SIG-M5 treated with dmso at 0.1 percent for 504 hours (cell line): ENCODE measurements at regions not wholly inside any gene's neighbourhood (a gene's known extent, or its start where the extent isn't known, plus 50 kb on each side); places are given as distances from the start of the nearest gene placed in this dataset.
"Not testable (repeated sequence)": the region's sequence is repeated elsewhere in the genome, so short reads cannot be mapped to it uniquely, and the experiment has no call there.

Source experiments
- DNase-seq: peaks from one replicate; lab custom pipeline; 2025; ENCODE audit not compliant: unreplicated experiment; lab: John Stamatoyannopoulos, UW

DNA sequence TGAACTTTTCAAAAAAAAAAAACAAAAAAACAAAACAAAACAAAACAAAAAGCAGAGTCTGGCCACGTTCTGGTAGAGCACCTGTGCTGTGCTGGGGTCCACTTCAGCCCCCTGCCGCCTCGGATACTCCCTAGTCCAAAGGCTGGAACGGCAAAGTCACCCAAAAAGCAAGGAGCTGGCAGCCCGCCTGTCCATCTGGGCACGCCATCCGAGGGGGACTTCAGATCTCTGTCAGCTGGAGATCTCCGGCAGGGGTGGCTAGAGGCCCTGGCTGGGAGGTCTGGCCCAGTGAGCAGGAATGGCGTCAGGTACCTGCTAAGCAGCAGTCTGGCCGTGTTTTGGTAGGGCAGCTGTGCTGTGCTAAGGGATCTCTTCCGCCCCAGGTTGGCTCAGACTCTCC lies 152.3 kb upstream of the ZNF516 start:
- DNase-seq = no peak

DNA sequence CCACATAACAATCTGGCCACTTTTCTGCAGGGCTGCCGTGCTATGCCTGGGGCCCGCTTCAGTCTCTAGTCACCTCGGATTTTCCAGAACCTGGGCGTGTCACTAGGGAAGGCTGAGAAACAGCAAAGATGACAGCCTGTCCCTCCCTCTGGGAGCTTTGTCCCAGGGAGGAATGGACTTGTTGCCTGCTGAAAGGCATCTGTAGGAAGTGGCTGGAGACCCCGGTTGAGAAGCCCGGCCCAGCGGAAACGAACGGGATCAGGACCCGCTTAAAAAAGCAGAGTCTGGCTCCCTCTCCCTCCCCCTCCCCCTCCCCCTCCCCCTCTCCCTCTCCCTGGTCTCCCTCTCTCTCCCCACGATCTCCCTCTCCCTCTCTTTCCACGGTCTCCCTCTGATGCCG lies 149.5 kb upstream of the ZNF516 start:
- DNase-seq = no peak

DNA sequence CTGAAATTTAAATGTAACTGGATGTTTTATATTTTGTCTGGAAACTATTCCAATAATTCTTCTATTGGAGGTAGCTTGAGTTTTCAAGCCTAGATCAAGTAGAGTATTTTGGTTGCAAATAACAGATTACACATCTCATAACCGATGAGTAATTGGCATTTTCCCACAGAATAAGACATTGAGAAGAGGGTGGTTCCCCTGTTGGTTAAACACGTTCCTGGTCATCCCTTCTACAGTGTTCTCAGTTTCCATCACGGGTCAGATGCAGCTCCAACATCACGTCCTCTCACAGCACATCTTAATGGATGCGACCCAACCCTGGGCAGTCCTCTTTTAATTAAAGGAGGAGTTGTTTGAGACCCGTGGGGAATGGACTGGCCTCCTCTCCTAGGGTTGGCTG lies 149.0 kb upstream of the ZNF516 start:
- DNase-seq = no peak

DNA sequence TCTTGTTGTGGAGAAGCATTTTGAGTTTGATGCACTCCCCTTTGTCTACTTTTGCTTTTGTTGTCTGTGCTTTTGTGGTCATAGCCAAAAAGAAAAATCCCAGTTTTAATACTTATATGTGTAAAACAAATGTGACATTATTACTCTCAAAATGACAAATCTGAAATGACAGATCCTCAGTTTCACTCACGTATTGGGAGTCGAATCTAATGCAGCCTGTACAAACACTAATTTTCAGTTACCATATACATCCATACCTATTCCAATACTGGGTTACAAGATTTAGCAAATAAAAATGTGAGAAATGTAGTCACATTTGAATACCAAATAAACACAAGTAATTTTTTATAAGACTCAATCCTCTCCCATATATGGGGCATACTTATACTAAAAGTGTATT lies 148.2 kb upstream of the ZNF516 start:
- no peak for DNase-seq

DNA sequence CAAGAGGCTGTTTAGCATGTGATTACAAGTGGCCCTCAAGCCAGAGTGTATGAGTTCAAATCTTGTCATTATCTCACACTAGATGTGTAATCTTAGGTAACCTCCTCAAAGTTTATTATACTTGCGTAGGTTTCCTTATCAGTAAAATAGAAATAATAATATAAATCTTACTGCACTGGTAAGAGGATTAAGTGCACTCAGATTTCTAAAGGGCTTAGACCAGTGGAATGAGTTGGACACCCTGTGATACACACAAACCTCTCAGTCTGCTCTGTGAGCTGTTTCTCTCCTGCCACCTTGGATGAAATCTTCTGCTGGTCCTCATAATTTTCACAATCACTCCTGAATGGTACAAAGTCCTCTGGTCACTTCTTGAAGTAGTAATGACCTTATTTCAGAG lies 145.4 kb upstream of the ZNF516 start:
- DNase-seq = no peak

DNA sequence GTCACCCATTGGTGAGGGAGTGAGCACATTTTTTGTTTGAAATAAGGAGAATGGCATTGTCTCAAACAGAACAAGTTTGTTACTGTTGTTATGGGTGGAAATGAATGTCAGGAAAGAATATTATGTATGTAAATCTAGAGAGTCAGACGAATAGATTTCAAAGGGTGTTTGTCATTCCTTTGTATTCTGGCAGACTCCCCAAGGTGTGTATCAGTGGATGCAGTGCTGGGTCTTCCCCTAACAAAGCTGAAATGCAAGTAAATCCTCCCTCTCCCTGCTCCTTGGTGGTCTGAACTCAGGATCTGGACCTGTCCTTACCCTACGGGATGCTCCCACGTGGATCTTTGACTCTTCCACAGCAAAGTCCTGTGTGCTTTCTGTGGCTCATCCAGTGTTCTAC lies 139.5 kb upstream of the ZNF516 start:
- DNase-seq = no peak

DNA sequence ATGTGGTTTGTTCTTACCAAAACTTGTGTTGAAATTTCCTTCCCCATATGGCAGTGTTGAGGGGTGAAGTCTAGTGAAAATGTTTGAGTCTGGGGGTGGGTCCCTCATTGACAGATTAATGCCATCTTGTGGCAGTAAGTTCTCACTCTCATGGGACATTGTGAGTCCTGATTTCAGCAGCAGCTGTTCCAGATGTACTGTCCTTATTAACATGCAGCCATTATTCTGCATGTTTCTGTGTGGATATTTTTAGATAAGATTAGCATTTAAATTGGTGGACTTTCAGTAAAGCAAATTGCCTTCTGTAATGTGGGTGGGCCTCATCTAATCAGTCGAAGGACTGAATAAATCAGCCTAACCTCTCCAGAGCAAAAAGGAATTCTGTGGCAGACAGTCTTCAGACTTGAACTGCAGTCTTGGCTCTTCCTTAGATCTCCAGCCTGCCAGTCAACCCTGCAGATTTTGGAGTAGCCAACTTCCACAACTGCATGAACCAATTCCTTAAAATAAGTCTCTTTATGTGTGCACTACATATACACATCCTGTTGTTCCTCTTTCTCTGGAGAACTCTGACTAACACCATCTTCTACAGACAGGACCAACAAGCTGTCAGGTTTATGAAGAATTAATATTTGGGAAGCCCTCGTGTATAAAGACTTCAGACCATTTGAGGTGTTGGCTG lies 138.7 kb upstream of the ZNF516 start:
- DNase-seq = peak; percentile 40

DNA sequence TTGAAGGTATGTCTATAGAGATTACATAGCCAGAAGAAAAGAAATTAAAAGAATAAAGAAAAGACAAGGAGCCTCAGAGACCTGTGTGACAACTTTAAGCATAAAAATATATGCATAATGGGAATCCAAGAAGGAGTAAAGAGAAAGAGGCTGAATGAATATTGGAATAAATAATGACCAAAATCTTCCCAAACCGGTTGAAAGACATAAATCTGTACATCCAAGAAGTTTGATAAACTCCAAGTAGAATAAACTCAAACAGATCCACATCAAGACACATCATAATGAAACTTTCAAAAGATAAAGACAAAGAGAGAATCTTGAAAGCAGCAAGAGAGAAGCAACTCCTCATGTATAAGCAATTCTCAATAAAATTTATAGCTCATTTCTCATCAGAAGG lies 132.4 kb upstream of the ZNF516 start:
- DNase-seq = no peak

DNA sequence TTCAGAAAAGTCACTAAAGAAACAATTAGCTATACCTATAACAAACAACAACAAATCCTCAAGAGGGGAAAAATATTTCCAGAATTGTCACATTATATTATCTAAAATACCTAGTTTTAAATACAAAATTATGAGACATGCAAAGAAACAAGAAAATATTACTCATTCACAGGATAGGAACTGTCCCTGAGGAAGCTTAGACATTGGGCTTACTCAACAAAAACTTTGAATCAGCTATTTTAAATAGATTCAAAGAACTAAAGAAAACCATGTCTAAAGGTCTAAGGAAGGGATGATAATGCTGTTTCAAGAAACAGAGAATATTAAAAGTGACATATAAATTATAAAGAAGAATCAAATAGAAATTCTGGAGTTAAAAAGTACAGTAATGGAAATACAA lies 131.9 kb upstream of the ZNF516 start:
- no peak for DNase-seq

DNA sequence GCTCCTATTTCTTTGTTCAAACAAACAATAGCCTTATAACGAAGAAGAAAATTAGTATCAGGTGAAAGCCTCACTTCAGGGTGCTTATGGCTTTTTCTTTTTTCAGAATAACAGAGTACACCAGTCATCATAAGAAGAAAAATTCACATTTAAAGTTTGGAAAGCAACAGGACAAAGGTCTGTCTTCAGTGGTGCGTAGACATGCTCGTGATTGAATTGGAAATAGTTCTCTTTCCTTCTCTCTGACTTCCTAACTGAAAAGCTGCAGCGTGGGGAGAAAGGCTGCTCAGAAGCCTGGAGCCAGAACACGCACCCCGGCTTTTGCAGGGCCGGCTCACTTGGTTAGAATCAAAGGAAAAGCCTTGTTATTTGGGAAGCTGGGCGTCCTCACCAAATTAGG lies 127.6 kb upstream of the ZNF516 start:
- no peak for DNase-seq

DNA sequence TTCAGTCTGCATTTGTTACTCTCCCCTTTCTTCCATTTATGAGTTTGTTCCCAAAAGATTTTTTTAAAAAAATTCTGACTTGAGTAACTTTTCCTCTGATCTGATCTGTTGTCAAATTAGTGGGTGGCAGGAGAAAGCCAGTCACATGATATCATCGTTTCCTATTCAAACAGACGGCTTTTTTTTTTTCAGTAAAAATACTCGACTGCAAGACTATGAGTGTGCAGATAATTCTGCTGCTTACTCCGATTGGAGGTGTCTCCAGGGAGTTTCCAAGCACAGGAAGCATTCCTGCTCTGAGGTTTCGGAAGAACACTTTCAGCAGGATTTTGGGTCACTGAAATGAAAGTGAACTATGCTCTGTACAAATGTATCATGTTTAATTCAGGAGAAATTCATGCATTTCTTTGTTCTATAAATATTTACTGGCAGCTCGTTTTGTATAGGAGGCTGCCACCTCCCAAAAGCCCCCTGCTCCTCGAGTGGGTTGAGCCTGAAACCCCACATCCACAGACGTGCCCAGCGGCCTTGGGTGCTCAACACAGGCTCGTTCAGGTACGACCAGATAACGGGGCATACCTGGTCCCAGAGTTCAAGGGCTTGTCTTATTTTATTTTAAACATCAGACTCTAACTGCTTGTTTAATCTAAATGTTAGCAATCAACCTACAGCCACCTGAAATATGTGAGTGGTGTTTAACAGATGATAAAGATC lies 126.9 kb upstream of the ZNF516 start:
- no peak for DNase-seq

DNA sequence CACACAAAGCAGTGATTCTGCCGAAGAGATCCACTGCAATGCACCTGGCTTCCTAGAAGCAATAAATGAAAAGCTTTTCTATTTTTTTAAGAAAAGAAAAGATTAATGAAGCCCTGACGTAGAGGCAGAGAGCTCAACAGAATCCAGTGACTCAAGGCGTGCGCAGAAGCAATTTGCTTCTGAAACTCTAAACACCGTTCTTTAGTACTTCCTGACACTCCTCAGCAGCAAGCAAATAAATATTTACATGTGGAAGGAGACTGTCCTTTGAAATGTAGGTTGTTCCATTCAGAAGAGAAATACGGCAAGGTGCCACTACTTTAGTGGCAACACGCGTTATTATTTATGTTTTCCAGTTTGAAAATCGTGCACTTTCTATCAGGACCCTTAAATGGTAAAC lies 126.2 kb upstream of the ZNF516 start:
- DNase-seq = no peak

DNA sequence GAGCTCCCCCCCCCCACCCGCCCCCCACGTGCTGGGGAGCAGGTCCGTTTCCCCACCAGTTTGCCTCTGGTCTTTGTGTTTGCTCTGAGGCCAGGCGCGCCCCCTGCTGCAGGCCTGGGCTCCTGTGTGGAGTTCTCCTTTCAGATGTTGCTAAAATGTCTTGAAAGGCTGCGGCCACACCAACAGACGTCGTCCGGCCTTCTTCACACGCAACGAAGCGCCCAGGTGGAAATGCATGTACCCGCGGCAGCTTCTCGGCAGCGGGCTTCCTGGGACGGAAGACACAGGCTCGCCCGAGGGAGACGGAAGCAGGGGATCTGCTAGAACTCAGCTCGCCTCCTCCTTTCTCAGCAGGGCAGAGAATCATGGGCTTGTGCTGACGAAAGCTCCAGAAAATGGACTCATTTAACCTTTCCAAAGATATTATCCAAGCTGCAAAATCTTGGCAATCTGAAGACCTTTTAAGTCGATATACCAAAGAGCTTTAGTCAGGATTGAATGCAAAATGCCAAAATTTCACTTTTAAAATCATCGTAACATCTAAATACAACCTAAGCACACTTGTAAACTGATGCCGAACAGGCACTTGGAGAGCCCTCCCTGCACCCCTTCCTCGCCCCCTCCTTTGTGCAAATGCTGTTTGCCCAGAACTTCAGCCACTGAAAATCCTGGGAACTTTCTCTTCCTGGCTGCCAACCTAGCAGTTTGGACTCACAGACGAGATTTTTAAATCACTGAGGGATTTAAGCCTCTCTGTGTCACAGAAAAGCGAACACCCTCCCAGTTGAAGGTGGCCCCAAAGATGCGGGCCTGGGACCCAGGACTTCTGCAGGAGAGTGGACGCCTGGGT lies 125.5 kb upstream of the ZNF516 start:
- DNase-seq = peak; percentile 87

DNA sequence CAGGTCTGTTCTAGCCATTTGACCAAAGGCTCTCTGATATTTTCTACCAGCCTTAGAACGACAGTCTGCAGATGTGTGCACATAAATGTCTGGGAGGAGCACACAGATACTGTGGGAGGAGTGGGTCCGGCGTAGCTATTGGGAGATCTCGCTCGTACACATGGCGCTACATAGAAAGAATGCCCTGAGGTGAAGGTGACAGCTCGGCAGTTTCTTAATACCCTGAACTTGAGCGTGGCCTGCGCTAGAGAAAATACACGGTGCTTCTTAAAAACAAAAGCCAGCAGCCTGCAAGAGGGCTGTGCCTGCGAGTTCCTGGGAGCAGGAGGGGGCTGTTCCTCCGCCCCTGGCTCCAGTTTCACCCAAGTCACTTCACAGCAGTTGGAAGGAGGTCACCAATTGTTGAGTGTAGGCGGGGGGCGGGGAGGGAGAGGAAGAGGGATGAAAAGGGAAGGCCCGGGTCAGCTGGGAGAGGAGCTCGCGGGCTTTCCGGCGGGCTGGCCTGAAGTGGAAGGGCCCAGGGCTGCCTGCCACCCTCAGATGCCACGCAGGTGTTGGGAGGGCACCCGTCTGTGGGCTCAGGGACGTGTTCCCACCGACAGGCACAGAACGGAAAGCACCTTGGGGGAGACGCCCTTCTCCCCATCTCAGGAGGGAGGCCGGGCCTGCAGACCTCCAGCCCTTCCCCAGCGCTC lies 124.7 kb upstream of the ZNF516 start:
- peak; percentile 27 for DNase-seq

DNA sequence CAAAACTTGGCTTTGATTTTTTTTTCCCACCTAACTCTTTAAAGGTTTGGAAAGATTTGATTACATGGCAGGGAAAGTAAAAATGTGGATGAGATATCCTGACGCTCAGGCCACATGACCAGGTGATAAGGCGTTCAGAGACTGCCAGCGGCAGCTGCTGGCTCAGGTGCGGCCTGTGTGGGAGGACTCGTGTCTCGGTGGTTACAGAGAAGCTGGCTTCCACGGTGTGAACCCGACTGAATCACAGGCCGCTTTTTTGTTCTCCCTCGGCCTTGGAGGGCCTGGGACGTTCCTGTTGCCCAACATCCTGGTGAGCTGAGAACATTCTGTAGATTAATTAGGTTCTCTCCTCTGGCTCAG lies 124.2 kb upstream of the ZNF516 start:
- peak; percentile 27 for DNase-seq

DNA sequence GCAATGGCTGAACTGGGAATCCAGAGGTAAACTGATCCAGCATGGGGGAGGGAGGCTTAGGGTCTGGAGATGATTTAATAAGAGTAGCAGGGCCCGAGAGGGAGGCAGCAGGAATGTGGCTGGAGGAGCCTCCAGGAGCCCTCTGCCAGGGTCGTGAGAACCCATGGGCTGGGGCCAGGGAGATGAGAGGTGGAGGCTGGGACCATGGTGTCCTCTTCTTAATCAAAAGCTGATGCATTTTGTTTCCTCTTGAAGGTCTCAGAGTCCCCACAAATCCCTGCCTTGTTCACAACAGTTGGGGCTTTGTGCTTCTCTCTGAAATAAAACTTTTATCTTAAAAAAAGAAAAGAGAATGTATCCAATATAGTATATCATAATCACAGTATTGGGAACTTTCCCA lies 123.7 kb upstream of the ZNF516 start:
- DNase-seq = no peak

DNA sequence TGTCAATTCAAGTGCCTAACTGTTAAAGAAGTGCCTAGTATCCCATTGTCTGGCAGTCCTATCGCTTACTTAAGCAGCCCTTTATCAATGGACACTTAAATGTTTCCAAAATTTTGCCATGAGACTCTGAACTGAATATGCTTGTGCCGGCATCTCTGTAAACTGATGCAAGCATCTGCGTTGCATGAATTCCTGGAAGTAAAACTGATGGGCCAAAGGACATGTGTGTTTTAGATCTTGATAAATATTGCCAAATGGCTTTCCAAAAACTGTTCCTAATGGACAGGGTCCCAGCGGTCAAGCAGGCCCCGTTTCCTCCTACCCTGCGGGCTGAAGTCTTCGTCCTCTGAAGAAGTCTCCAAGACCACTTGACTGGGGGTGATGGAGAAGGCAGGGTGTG lies 121.3 kb upstream of the ZNF516 start:
- no peak for DNase-seq

DNA sequence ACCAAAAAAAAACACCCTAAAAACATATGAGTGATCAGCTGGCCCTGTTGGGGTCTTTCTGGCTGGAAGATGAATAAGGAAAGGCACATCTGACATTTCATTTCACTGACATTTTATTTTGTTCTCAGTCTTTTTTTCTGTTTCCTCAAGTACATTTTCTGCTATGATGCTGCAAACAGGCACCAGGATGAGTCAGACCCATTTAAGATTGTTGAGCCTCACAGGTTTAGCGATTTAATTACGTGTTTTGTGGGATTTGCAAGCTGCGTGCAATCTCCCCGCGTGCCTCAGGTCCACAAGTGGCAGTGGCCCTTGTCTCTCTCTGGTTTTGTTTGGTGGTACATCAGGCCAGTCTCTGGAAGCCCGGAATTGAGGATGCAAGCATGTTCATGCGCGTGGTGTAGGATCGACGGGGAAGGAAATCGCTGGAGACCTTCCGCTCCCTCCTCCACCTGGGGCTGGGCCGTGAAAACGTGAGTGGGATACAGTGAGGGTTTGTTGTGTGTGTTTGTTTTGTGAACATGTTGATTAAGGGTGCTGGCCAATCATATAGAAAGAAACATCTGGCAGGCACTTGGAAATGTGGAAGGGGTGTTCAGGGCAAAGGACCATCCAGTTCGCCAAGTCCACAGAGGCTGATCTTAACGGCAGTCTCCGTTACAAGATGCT lies 120.2 kb upstream of the ZNF516 start:
- DNase-seq = no peak

DNA sequence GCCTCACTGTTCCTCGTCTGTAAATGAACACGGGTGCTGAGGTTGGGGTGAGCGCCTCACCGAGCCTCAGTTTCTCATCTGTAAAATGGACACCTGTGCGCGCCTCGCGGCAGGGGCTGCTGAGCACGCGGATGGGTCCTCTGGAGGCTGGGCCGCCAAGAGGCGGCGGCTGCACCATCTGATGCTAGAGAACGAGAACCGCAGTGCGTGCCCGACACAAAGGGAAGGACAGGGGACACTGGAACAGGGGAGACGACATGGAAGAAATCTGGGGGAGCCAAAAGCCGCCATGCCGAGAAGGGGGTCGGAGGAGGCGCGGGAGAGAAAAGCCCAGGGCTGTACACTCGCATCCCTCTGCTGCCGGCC lies 118.7 kb upstream of the ZNF516 start:
- no peak for DNase-seq

DNA sequence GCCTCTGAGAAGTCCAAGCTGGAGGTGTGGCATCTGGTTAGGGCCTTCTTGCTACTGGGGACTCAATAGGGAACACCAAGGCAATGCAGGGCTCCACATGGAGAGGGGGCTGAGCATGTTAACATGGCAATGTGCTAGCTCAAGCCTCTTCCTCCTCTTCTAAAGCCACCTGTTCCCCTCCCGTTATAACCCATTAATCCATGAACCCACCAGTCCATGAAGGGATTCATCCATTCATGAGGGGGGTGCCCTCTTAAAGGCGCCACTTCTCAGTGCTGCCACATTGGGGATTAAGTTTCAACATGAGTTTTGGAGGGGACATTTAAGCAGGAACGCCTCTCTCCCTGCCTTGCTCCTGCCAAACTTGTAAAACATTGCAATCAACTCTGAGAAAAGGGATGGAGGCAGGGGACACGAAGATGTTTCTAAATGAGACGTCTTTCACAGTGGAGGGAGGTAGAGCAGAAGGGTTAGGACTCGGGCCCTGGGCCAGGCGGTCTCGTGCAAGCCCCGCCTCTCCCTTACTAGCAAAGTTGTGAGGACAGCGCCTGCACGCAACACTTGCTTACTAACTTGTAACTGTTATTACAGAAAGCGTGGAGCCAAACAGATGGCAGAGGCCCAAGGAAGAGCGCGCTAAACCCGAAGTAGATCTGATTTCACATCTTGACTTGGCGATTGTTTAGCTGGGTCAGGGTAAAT lies 118.2 kb upstream of the ZNF516 start:
- no peak for DNase-seq

DNA sequence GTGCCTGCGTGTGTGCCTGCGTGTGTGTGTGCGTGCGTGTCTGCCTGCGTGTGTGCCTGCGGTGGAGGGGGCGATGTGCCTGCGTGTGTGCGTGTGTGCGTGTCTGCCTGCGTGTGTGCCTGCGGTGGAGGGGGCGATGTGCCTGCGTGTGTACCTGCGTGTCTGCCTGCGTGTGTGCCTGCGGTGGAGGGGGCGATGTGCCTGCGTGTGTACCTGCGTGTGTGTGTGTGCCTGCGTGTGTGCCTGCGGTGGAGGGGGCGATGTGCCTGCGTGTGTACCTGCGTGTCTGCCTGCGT lies 116.7 kb upstream of the ZNF516 start:
- DNase-seq = not testable (repeated sequence)
